WTC11 (cell line): ENCODE measurements at regions not wholly inside any gene's neighbourhood (a gene's known extent, or its start where the extent isn't known, plus 50 kb on each side); places are given as distances from the start of the nearest gene placed in this dataset.

Source experiments
- ATAC-seq: fragments of 200-7000 bp; cut with Tn5 transposase; 2 replicates; pipeline ENCODE4 v1.10.0; 2021; ENCODE audit warnings: mild to moderate bottlenecking, moderate library complexity
- CTCF ChIA-PET: fragments of 300-600 bp; sonication (Branson Sonifier 250); formaldehyde crosslinking; loops from one replicate; lab custom pipeline; 2021; ENCODE audit warnings: antibody characterized with exemption; lab: Charles Lee
- POLR2A ChIA-PET: fragments of 350-600 bp; sonication (Branson Sonifier 250); formaldehyde crosslinking; loops from one replicate; lab custom pipeline; 2021; ENCODE audit warnings: antibody characterized with exemption; lab: Charles Lee
- DNase-seq: peaks from one replicate; pipeline ENCODE4 v3.0.0; 2021; ENCODE audit warnings: low spot score
- H3K27ac Mint-ChIP-seq: 2 replicates; pipeline ENCODE4 v1.8.0; 2021; ENCODE audit warnings: mixed read lengths
- H3K27me3 Mint-ChIP-seq: 2 replicates; pipeline ENCODE4 v1.8.0; 2021; ENCODE audit warnings: low read depth, mild to moderate bottlenecking, moderate library complexity, mixed read lengths
- H3K36me3 Mint-ChIP-seq: 2 replicates; pipeline ENCODE4 v1.8.0; 2021; ENCODE audit warnings: mixed read lengths
- H3K4me1 Mint-ChIP-seq: 2 replicates; pipeline ENCODE4 v1.8.0; 2022; ENCODE audit warnings: mixed read lengths
- H3K4me3 Mint-ChIP-seq: 2 replicates; pipeline ENCODE4 v1.8.0; 2021; ENCODE audit warnings: mild to moderate bottlenecking, moderate library complexity, mixed read lengths
- H3K9me3 Mint-ChIP-seq: 2 replicates; pipeline ENCODE4 v1.8.0; 2021; ENCODE audit warnings: mixed read lengths
- ATF1 ChIP-seq: sonication (generic); formaldehyde crosslinking; IDR thresholded peaks from 2 replicates; pipeline ENCODE4 v1.8.1; 2023; ENCODE audit warnings: mild to moderate bottlenecking, moderate library complexity, missing genetic modification reagents
- ELF4 ChIP-seq: sonication (generic); formaldehyde crosslinking; IDR thresholded peaks from 2 replicates; pipeline ENCODE4 v1.8.1; 2022; ENCODE audit warnings: low read depth, mild to moderate bottlenecking, moderate library complexity, missing genetic modification reagents
- EMX1 ChIP-seq: fragments of 250-450 bp; sonication (Bioruptor Pico); IDR thresholded peaks from 2 replicates; pipeline ENCODE4 v1.8.0; 2021; ENCODE audit warnings: mild to moderate bottlenecking
- ESRRA ChIP-seq: sonication (generic); formaldehyde crosslinking; IDR thresholded peaks from 2 replicates; pipeline ENCODE4 v1.8.1; 2022; ENCODE audit warnings: mild to moderate bottlenecking, missing genetic modification reagents, borderline replicate concordance
- ZNF232 ChIP-seq: sonication (generic); formaldehyde crosslinking; IDR thresholded peaks from 2 replicates; pipeline ENCODE4 v1.8.0; 2022; ENCODE audit warnings: mild to moderate bottlenecking, missing genetic modification reagents
- ZNF317 ChIP-seq: sonication (generic); formaldehyde crosslinking; IDR thresholded peaks from 2 replicates; pipeline ENCODE4 v1.8.1; 2023; ENCODE audit warnings: low read depth, mild to moderate bottlenecking, moderate library complexity, missing genetic modification reagents, borderline replicate concordance
- ZNF416 ChIP-seq: fragments of 250-450 bp; sonication (Bioruptor Pico); IDR thresholded peaks from 2 replicates; pipeline ENCODE4 v1.9.0; 2021; ENCODE audit warnings: mild to moderate bottlenecking, inconsistent platforms
- TF ChIP-seq, protein P1 (sequence below): sonication (generic); formaldehyde crosslinking; conservative IDR thresholded peaks from 2 replicates; pipeline ENCODE4 v1.8.1; 2023; ENCODE audit warnings: mild to moderate bottlenecking, low read depth, missing genetic modification reagents, moderate library complexity
- TF ChIP-seq, protein P2 (sequence below): fragments of 250-450 bp; sonication (Bioruptor Pico); IDR thresholded peaks from 2 replicates; pipeline ENCODE4 v1.8.0; 2021; ENCODE audit warnings: mild to moderate bottlenecking
- TF ChIP-seq, protein P3 (sequence below): sonication (generic); formaldehyde crosslinking; IDR thresholded peaks from 2 replicates; pipeline ENCODE4 v1.8.1; 2022; ENCODE audit warnings: low read depth, missing genetic modification reagents, borderline replicate concordance
- TF ChIP-seq, protein P4 (sequence below): fragments of 250-450 bp; sonication (Bioruptor Pico); conservative IDR thresholded peaks from 2 replicates; pipeline ENCODE4 v1.9.0; 2021; ENCODE audit warnings: mild to moderate bottlenecking
- TF ChIP-seq, protein P5 (sequence below): sonication (generic); formaldehyde crosslinking; IDR thresholded peaks from 2 replicates; pipeline ENCODE4 v1.8.1; 2022; ENCODE audit warnings: mild to moderate bottlenecking, missing genetic modification reagents, moderate library complexity, borderline replicate concordance
- TF ChIP-seq, protein P6 (sequence below): sonication (generic); formaldehyde crosslinking; conservative IDR thresholded peaks from 2 replicates; pipeline ENCODE4 v1.8.1; 2022; ENCODE audit warnings: mild to moderate bottlenecking, missing genetic modification reagents
- TF ChIP-seq, protein P7 (sequence below): sonication (generic); formaldehyde crosslinking; IDR thresholded peaks from 2 replicates; pipeline ENCODE4 v1.8.1; 2023; ENCODE audit warnings: mild to moderate bottlenecking, missing genetic modification reagents, borderline replicate concordance
- TF ChIP-seq, protein P8 (sequence below): sonication (generic); formaldehyde crosslinking; IDR thresholded peaks from 2 replicates; pipeline ENCODE4 v1.8.0; 2022; ENCODE audit warnings: mild to moderate bottlenecking, missing genetic modification reagents
- TF ChIP-seq, protein P9 (sequence below): sonication (generic); formaldehyde crosslinking; IDR thresholded peaks from 2 replicates; pipeline ENCODE4 v1.8.0; 2023; ENCODE audit warnings: missing genetic modification reagents

DNA sequence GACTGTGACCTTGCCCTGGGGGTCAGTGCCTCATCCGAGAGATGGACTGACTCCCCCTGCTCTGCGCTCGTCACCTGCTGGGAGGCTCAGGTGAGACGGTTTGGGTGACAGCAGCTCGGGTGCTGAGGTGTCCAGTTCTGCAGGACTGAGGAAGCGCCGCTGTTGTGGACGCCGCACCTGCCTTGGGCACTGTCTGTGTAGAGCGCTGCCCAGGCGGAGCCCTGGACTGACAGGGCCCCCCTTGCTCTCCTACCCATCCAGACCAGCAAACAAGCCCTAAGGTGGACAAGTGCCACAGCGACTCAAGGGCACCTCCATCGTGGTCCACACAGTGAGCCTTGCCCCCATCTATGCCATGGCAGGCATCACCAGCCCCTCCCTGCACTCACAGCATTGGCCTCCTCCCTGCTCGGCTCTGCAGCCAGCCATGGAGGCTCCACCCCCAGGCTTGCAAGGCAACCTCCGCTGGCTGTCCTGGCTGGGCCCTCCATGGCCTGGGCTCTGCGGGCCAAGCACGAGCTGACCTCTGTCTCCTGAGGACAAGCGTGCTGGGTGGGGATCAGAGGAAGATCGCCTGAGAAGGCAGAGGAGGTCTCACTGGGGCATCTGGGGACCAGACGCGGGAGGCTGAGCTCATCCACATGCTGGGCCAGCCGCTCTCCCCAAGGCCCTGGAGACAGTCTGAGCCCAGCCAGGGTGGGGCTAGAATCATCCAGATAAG is 87.1 kb upstream of the COL5A1 start:
- ChIA-PET CTCF (interaction anchor here (0.6 to 1.7 kb wide), 4 partner anchors 12 to 108 kb away, joined by 3 to 4 read pairs (median 4); no protein-coding TSS in a partner anchor), POLR2A (no interaction called here)
- peaks cover 4% of the 10 kb centered on the region for H3K9me3 Mint-ChIP-seq
- TF ChIP-seq, protein P1, sequence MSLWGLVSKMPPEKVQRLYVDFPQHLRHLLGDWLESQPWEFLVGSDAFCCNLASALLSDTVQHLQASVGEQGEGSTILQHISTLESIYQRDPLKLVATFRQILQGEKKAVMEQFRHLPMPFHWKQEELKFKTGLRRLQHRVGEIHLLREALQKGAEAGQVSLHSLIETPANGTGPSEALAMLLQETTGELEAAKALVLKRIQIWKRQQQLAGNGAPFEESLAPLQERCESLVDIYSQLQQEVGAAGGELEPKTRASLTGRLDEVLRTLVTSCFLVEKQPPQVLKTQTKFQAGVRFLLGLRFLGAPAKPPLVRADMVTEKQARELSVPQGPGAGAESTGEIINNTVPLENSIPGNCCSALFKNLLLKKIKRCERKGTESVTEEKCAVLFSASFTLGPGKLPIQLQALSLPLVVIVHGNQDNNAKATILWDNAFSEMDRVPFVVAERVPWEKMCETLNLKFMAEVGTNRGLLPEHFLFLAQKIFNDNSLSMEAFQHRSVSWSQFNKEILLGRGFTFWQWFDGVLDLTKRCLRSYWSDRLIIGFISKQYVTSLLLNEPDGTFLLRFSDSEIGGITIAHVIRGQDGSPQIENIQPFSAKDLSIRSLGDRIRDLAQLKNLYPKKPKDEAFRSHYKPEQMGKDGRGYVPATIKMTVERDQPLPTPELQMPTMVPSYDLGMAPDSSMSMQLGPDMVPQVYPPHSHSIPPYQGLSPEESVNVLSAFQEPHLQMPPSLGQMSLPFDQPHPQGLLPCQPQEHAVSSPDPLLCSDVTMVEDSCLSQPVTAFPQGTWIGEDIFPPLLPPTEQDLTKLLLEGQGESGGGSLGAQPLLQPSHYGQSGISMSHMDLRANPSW (CRISPR knock-in tag) = no peak
- no peak; the same call in 1 of the 2 replicates for ATAC-seq
- no peak overlapping the region for H3K27ac Mint-ChIP-seq
- no peaks in the 10 kb centered on the region for H3K36me3 Mint-ChIP-seq
- H3K27me3 Mint-ChIP-seq = no peaks in the 10 kb centered on the region
- no peak overlapping the region for H3K4me3 Mint-ChIP-seq
- DNase-seq = peak; percentile 12
- H3K4me1 Mint-ChIP-seq = 0 out of 2 replicates have a peak, but pooled peaks cover 2% of the 10 kb centered on the region

DNA sequence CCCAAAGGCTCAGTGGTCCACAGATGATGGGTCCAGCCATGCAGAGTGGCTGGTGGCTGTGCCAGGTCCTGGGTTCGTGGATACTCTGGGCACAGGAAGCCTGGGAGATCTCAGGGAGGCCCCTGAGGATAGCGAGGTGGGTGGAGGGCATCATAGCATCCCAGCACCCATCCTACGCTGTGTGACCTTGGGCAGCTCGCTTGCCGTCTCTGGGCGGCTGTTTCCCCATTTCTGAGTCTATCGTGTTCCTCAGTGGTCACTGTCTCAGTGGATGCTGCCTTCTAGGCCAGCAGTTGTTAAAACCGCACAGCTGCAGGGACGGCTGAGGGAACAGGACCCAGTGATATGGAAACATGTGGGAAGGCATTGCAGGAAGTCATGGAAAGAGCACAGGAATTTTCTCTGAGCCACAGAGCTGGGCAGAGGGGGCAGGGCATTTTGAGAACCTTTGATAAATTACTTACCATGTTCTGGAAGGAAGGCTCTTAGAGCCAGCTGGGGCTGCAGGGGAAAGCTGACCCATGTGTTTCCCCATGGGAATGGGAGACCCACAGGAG is 86.4 kb upstream of the COL5A1 start:
- H3K27ac Mint-ChIP-seq = no peak overlapping the region

More for the DNA sequence above, 86.4 kb upstream of the COL5A1 start:
- ATAC-seq (no peak), DNase-seq (no peak)
- peaks cover 4% of the 10 kb centered on the region for H3K9me3 Mint-ChIP-seq
- TF ChIP-seq ELF4 (CRISPR knock-in tag) = no peak
- TF ChIP-seq, protein P2, sequence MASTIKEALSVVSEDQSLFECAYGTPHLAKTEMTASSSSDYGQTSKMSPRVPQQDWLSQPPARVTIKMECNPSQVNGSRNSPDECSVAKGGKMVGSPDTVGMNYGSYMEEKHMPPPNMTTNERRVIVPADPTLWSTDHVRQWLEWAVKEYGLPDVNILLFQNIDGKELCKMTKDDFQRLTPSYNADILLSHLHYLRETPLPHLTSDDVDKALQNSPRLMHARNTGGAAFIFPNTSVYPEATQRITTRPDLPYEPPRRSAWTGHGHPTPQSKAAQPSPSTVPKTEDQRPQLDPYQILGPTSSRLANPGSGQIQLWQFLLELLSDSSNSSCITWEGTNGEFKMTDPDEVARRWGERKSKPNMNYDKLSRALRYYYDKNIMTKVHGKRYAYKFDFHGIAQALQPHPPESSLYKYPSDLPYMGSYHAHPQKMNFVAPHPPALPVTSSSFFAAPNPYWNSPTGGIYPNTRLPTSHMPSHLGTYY (CRISPR knock-in tag) = no peak
- TF ChIP-seq, protein P3, sequence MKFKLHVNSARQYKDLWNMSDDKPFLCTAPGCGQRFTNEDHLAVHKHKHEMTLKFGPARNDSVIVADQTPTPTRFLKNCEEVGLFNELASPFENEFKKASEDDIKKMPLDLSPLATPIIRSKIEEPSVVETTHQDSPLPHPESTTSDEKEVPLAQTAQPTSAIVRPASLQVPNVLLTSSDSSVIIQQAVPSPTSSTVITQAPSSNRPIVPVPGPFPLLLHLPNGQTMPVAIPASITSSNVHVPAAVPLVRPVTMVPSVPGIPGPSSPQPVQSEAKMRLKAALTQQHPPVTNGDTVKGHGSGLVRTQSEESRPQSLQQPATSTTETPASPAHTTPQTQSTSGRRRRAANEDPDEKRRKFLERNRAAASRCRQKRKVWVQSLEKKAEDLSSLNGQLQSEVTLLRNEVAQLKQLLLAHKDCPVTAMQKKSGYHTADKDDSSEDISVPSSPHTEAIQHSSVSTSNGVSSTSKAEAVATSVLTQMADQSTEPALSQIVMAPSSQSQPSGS (CRISPR knock-in tag) = no peak
- TF ChIP-seq ZNF232 (CRISPR knock-in tag) = no peak
- TF ChIP-seq, protein P4, sequence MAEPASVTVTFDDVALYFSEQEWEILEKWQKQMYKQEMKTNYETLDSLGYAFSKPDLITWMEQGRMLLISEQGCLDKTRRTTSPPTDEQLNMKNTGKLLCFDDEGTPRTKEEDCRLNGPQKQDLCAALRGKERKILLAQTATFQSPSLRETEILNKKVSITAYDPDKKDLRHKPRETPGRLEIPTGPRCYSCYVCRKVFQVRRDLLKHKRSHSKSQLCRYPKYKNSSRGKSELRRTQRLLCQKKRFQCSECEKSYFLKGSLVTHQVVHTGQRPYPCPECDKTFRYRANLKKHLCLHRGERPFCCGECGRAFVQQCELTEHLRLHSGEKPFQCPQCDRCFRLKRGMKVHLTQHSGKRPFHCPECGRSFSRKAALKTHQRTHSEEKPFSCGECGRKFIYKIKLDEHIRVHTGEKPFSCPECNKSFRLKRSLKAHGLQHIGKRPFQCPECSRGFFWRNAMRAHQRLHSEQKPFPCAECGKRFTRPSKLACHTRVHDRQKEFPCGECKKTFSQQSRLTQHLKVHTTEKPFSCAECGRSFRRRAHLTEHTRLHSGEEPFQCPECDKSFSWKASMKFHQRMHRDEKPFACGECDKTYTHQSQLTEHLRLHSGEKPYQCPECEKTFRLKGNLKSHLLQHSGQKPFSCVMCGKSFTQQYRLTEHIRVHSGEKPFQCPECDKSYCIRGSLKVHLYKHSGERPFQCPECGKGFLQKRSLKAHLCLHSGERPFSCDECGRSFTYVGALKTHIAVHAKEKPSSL = no peak
- TF ChIP-seq, protein P5, sequence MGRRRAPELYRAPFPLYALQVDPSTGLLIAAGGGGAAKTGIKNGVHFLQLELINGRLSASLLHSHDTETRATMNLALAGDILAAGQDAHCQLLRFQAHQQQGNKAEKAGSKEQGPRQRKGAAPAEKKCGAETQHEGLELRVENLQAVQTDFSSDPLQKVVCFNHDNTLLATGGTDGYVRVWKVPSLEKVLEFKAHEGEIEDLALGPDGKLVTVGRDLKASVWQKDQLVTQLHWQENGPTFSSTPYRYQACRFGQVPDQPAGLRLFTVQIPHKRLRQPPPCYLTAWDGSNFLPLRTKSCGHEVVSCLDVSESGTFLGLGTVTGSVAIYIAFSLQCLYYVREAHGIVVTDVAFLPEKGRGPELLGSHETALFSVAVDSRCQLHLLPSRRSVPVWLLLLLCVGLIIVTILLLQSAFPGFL (CRISPR knock-in tag) = no peak
- no peak for TF ChIP-seq ZNF416 (CRISPR knock-in tag)
- no peak for TF ChIP-seq ATF1 (CRISPR knock-in tag)
- TF ChIP-seq ESRRA (CRISPR knock-in tag) = no peak
- no peak for TF ChIP-seq ZNF317 (CRISPR knock-in tag)
- TF ChIP-seq, protein P6, sequence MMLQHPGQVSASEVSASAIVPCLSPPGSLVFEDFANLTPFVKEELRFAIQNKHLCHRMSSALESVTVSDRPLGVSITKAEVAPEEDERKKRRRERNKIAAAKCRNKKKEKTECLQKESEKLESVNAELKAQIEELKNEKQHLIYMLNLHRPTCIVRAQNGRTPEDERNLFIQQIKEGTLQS (CRISPR knock-in tag) = no peak
- no peak for TF ChIP-seq EMX1 (CRISPR knock-in tag)
- TF ChIP-seq, protein P7, sequence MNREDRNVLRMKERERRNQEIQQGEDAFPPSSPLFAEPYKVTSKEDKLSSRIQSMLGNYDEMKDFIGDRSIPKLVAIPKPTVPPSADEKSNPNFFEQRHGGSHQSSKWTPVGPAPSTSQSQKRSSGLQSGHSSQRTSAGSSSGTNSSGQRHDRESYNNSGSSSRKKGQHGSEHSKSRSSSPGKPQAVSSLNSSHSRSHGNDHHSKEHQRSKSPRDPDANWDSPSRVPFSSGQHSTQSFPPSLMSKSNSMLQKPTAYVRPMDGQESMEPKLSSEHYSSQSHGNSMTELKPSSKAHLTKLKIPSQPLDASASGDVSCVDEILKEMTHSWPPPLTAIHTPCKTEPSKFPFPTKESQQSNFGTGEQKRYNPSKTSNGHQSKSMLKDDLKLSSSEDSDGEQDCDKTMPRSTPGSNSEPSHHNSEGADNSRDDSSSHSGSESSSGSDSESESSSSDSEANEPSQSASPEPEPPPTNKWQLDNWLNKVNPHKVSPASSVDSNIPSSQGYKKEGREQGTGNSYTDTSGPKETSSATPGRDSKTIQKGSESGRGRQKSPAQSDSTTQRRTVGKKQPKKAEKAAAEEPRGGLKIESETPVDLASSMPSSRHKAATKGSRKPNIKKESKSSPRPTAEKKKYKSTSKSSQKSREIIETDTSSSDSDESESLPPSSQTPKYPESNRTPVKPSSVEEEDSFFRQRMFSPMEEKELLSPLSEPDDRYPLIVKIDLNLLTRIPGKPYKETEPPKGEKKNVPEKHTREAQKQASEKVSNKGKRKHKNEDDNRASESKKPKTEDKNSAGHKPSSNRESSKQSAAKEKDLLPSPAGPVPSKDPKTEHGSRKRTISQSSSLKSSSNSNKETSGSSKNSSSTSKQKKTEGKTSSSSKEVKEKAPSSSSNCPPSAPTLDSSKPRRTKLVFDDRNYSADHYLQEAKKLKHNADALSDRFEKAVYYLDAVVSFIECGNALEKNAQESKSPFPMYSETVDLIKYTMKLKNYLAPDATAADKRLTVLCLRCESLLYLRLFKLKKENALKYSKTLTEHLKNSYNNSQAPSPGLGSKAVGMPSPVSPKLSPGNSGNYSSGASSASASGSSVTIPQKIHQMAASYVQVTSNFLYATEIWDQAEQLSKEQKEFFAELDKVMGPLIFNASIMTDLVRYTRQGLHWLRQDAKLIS (CRISPR knock-in tag) = no peak
- TF ChIP-seq, protein P8, sequence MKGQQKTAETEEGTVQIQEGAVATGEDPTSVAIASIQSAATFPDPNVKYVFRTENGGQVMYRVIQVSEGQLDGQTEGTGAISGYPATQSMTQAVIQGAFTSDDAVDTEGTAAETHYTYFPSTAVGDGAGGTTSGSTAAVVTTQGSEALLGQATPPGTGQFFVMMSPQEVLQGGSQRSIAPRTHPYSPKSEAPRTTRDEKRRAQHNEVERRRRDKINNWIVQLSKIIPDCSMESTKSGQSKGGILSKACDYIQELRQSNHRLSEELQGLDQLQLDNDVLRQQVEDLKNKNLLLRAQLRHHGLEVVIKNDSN (CRISPR knock-in tag) = no peak
- TF ChIP-seq, protein P9, sequence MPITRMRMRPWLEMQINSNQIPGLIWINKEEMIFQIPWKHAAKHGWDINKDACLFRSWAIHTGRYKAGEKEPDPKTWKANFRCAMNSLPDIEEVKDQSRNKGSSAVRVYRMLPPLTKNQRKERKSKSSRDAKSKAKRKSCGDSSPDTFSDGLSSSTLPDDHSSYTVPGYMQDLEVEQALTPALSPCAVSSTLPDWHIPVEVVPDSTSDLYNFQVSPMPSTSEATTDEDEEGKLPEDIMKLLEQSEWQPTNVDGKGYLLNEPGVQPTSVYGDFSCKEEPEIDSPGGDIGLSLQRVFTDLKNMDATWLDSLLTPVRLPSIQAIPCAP (CRISPR knock-in tag) = no peak
- H3K4me3 Mint-ChIP-seq = no peak overlapping the region
- POLR2A ChIA-PET = no interaction called here
- CTCF ChIA-PET = interaction anchor here (0.6 to 1.7 kb wide), 4 partner anchors 11 to 109 kb away, joined by 3 to 4 read pairs (median 4); no protein-coding TSS in a partner anchor
- H3K27me3 Mint-ChIP-seq = no peaks in the 10 kb centered on the region
- no peaks in the 10 kb centered on the region for H3K36me3 Mint-ChIP-seq
- H3K4me1 Mint-ChIP-seq = 0 out of 2 replicates have a peak, but pooled peaks cover 2% of the 10 kb centered on the region
